Neural cell (in vitro differentiated cells): ENCODE measurements at regions not wholly inside any gene's neighbourhood (a gene's known extent, or its start where the extent isn't known, plus 50 kb on each side); places are given as distances from the start of the nearest gene placed in this dataset.

Experiments used
- H2AFZ ChIP-seq: fragments of 200-600, 300-800 bp; sonication (generic), shearing (Covaris generic); 2 replicates; pipeline ENCODE4 v1.6.0; 2014; ENCODE audit warnings: low read depth, mild to moderate bottlenecking, antibody characterized with exemption, low read length, moderate library complexity
- H3F3A ChIP-seq: fragments of 200-600 bp; shearing (Covaris generic); 2 replicates; pipeline ENCODE4 v1.6.1; 2016; ENCODE audit warnings: mild to moderate bottlenecking, moderate library complexity, mixed read lengths, antibody characterized with exemption, low read length; ENCODE audit not compliant: insufficient read depth, poor library complexity, severe bottlenecking
- H3K27ac ChIP-seq: fragments of 200-600, 300-800 bp; sonication (generic), shearing (Covaris generic); 2 replicates; pipeline ENCODE4 v1.5.1; 2014; ENCODE audit warnings: mild to moderate bottlenecking, low read length, moderate library complexity
- H3K27me3 ChIP-seq: fragments of 300-800, 200-600 bp; sonication (generic), shearing (Covaris generic); 2 replicates; pipeline ENCODE4 v1.6.0; 2014; ENCODE audit warnings: mild to moderate bottlenecking, low read depth, low read length, moderate library complexity; ENCODE audit not compliant: insufficient read depth
- H3K36me3 ChIP-seq: fragments of 300-800, 200-600 bp; sonication (generic), shearing (Covaris generic); 2 replicates; pipeline ENCODE4 v1.5.1; 2014; ENCODE audit warnings: mild to moderate bottlenecking, antibody characterized with exemption, low read length, moderate library complexity; ENCODE audit not compliant: insufficient read depth
- H3K4me2 ChIP-seq: fragments of 300-800, 200-600 bp; sonication (generic), shearing (Covaris generic); 2 replicates; pipeline ENCODE4 v1.6.0; 2014; ENCODE audit warnings: mild to moderate bottlenecking, low read length
- H3K4me3 ChIP-seq: fragments of 300-800, 200-600 bp; sonication (generic), shearing (Covaris generic); 2 replicates; pipeline ENCODE4 v1.5.1; 2014; ENCODE audit warnings: mild to moderate bottlenecking, low read length, moderate library complexity
- H3K79me2 ChIP-seq: fragments of 200-600 bp; shearing (Covaris generic); replicated peaks from 2 replicates; pipeline ENCODE4 v1.6.0; 2014; ENCODE audit warnings: mild to moderate bottlenecking, low read length, moderate library complexity; ENCODE audit not compliant: insufficient read depth
- H3K9ac ChIP-seq: fragments of 300-800, 200-600 bp; sonication (generic), shearing (Covaris generic); 2 replicates; pipeline ENCODE4 v1.6.1; 2016; ENCODE audit warnings: mild to moderate bottlenecking, low read length, mixed read lengths
- H3K9me2 ChIP-seq: fragments of 200-600 bp; shearing (Covaris generic); 2 replicates; pipeline ENCODE4 v1.6.1; 2016; ENCODE audit warnings: mild to moderate bottlenecking, low read length, mixed read lengths; ENCODE audit not compliant: insufficient read depth
- H3K9me3 ChIP-seq: fragments of 200-600, 300-800 bp; sonication (generic), shearing (Covaris generic); 2 replicates; pipeline ENCODE4 v1.6.1; 2016; ENCODE audit warnings: mild to moderate bottlenecking, mixed run types, low read length, moderate library complexity, mixed read lengths
- H4K20me1 ChIP-seq: fragments of 200-600 bp; shearing (Covaris generic); 2 replicates; pipeline ENCODE4 v1.6.1; 2016; ENCODE audit warnings: mild to moderate bottlenecking, mixed run types; ENCODE audit not compliant: insufficient read depth
- EP300 ChIP-seq: fragments of 450-650 bp; conservative IDR thresholded peaks from 2 replicates; pipeline ENCODE4 v1.6.1; 2014; ENCODE audit warnings: antibody characterized with exemption, mild to moderate bottlenecking, moderate library complexity; ENCODE audit not compliant: poor library complexity, severe bottlenecking
- EZH2 ChIP-seq: fragments of 200-600, 300-800 bp; shearing (Covaris generic), sonication (generic); IDR thresholded peaks from 2 replicates; pipeline ENCODE4 v1.6.1; 2014; ENCODE audit warnings: antibody characterized with exemption, low read length, borderline replicate concordance, mild to moderate bottlenecking; ENCODE audit not compliant: insufficient read depth, poor library complexity, severe bottlenecking
- MXI1 ChIP-seq: fragments of 450-650 bp; conservative IDR thresholded peaks from 2 replicates; pipeline ENCODE4 v1.6.1; 2014; ENCODE audit warnings: antibody characterized with exemption, mild to moderate bottlenecking; ENCODE audit not compliant: poor library complexity, severe bottlenecking
- POLR2AphosphoS5 ChIP-seq: IDR thresholded peaks from 2 replicates; pipeline ENCODE4 v1.6.1; 2012
- RAD21 ChIP-seq: fragments of 450-650 bp; conservative IDR thresholded peaks from 2 replicates; pipeline ENCODE4 v1.6.1; 2014; ENCODE audit warnings: antibody characterized with exemption, mild to moderate bottlenecking, moderate library complexity
- SMC3 ChIP-seq: fragments of 450-650 bp; conservative IDR thresholded peaks from 2 replicates; pipeline ENCODE4 v1.6.1; 2014; ENCODE audit warnings: antibody characterized with exemption, mild to moderate bottlenecking, moderate library complexity; ENCODE audit not compliant: poor library complexity
- TAF1 ChIP-seq: IDR thresholded peaks from 2 replicates; pipeline ENCODE4 v1.6.1; 2012; ENCODE audit warnings: low read depth
- TF ChIP-seq, protein P1 (sequence below): IDR thresholded peaks from 2 replicates; pipeline ENCODE4 v1.6.1; 2012; ENCODE audit warnings: borderline replicate concordance
- TF ChIP-seq, protein P2 (sequence below): fragments of 450-650 bp; IDR thresholded peaks from 2 replicates; pipeline ENCODE4 v1.5.1; 2014; ENCODE audit warnings: antibody characterized with exemption, mild to moderate bottlenecking, moderate library complexity; ENCODE audit not compliant: poor library complexity, severe bottlenecking

DNA sequence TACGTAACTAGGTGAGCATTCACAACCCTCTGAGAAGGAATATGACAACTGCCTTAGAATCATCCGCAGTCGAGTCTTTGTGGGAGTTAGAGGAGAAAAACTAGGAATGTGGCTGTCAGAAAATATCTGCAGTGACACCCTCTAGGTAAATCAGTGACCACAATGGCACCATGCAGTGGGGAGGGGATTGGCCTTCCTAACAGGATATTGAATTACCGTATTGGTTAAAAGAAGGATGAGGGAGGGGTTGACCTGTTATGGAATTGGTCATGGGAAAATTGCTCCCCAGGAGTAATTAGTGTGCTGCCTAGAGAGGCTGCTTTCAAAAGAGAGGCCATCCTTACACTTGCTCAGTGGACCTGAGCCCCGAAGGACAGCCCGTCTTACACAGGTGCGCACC is 205.6 kb upstream of the SOX1 start:
- Histone ChIP-seq H3K9ac (no peak overlapping the region), H3K4me2 (no peak overlapping the region), H3K9me2 (no peaks in the 10 kb centered on the region), H3K27me3 (no peaks in the 10 kb centered on the region), H3K4me3 (no peak overlapping the region), H3K36me3 (no peaks in the 10 kb centered on the region), H3K9me3 (no peaks in the 10 kb centered on the region), H3K79me2 (no peaks in the 10 kb centered on the region), H3K27ac (no peak overlapping the region), H3F3A (no peaks in the 10 kb centered on the region), H2AFZ (no peak overlapping the region), H4K20me1 (no peaks in the 10 kb centered on the region)
- TF ChIP-seq POLR2AphosphoS5 (no peak), RAD21 (no peak), MXI1 (no peak), EZH2 (no peak), TAF1 (no peak), SMC3 (no peak), EP300 (no peak)
- TF ChIP-seq, protein P1, sequence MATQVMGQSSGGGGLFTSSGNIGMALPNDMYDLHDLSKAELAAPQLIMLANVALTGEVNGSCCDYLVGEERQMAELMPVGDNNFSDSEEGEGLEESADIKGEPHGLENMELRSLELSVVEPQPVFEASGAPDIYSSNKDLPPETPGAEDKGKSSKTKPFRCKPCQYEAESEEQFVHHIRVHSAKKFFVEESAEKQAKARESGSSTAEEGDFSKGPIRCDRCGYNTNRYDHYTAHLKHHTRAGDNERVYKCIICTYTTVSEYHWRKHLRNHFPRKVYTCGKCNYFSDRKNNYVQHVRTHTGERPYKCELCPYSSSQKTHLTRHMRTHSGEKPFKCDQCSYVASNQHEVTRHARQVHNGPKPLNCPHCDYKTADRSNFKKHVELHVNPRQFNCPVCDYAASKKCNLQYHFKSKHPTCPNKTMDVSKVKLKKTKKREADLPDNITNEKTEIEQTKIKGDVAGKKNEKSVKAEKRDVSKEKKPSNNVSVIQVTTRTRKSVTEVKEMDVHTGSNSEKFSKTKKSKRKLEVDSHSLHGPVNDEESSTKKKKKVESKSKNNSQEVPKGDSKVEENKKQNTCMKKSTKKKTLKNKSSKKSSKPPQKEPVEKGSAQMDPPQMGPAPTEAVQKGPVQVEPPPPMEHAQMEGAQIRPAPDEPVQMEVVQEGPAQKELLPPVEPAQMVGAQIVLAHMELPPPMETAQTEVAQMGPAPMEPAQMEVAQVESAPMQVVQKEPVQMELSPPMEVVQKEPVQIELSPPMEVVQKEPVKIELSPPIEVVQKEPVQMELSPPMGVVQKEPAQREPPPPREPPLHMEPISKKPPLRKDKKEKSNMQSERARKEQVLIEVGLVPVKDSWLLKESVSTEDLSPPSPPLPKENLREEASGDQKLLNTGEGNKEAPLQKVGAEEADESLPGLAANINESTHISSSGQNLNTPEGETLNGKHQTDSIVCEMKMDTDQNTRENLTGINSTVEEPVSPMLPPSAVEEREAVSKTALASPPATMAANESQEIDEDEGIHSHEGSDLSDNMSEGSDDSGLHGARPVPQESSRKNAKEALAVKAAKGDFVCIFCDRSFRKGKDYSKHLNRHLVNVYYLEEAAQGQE: no peak
- TF ChIP-seq, protein P2, sequence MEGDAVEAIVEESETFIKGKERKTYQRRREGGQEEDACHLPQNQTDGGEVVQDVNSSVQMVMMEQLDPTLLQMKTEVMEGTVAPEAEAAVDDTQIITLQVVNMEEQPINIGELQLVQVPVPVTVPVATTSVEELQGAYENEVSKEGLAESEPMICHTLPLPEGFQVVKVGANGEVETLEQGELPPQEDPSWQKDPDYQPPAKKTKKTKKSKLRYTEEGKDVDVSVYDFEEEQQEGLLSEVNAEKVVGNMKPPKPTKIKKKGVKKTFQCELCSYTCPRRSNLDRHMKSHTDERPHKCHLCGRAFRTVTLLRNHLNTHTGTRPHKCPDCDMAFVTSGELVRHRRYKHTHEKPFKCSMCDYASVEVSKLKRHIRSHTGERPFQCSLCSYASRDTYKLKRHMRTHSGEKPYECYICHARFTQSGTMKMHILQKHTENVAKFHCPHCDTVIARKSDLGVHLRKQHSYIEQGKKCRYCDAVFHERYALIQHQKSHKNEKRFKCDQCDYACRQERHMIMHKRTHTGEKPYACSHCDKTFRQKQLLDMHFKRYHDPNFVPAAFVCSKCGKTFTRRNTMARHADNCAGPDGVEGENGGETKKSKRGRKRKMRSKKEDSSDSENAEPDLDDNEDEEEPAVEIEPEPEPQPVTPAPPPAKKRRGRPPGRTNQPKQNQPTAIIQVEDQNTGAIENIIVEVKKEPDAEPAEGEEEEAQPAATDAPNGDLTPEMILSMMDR: no peak

DNA sequence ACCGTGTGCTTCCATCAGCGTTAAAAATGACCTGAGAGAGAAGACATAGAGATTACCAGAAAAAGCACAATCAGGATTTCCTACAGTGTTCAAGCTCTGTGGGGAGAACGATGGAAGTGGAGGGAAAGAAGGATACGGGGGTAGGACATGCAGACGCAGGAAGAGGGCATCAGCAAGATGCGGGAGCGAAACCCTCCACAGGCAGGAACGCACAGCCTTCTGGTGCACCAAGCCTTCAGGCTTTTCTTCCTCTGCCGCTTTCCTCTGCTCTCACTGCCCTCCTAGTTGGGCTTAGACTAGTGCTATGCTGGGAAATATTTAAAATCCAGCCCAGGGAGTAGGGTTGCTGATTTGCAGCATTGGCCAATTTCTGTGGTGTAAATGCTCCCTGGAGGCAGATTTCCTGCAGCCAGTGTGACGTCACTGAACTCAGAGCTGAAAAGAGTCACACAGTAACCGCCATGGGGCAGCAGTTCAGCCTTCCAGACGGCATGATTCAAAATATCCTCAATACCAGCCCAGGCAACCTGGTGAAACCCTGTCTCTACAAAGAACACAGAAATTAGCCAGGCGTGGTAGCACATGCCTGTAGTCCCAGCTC is 205.1 kb upstream of the SOX1 start:
- Histone ChIP-seq H3K9me2 (no peaks in the 10 kb centered on the region), H3K4me2 (no peak overlapping the region), H3K4me3 (no peak overlapping the region), H3K36me3 (no peaks in the 10 kb centered on the region), H4K20me1 (no peaks in the 10 kb centered on the region), H3K9me3 (no peaks in the 10 kb centered on the region), H2AFZ (no peak overlapping the region), H3K27me3 (no peaks in the 10 kb centered on the region), H3K9ac (no peak overlapping the region), H3K27ac (no peak overlapping the region), H3K79me2 (no peaks in the 10 kb centered on the region), H3F3A (no peaks in the 10 kb centered on the region)
- no peak for TF ChIP-seq RAD21
- TF ChIP-seq MXI1: no peak
- TF ChIP-seq, protein P2: no peak
- no peak for TF ChIP-seq POLR2AphosphoS5
- no peak for TF ChIP-seq SMC3
- TF ChIP-seq EP300: no peak
- TF ChIP-seq TAF1: no peak
- TF ChIP-seq, protein P1: no peak
- no peak for TF ChIP-seq EZH2
